ENCODE measurements at regions not wholly inside any gene's neighbourhood (a gene's known extent, or its start where the extent isn't known, plus 50 kb on each side); places are given as distances from the start of the nearest gene placed in this dataset.

DNA sequence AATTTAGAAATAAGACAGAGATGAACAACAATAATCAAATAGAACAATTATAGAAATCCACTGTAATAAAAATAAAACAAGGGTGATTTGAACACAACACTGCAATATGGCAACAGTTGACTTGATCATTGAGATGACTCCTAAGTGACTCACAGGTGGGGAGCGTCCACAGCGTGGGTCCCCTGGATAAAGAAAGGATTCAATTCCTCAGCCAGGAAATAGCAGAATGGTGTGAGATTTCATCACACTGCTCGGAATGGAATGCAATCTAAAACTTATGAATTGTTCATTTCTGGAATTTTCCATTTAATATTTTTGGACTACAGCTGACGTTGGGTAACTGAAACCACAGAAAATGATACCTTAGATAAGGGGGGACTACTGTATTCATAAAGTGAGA is 82.0 kb downstream of the CNTN3 start (continued):
- TF ChIP-seq SIN3A (IDR thresholded peaks at IDR 0.05; ENCODE audit: borderline replicate concordance, low read depth, low read length) (no peak), NFIC (IDR thresholded peaks at IDR 0.05; ENCODE audit: borderline replicate concordance) (peak; percentile 47; the same call in 1 of the 2 replicates), GABPA (IDR thresholded peaks at IDR 0.05; ENCODE audit: low read depth) (no peak), RFX5 (IDR thresholded peaks at IDR 0.05; ENCODE audit: low read length) (no peak), POLR2AphosphoS5 (IDR thresholded peaks at IDR 0.05; ENCODE audit: low read depth, low read length) (no peak)

DNA sequence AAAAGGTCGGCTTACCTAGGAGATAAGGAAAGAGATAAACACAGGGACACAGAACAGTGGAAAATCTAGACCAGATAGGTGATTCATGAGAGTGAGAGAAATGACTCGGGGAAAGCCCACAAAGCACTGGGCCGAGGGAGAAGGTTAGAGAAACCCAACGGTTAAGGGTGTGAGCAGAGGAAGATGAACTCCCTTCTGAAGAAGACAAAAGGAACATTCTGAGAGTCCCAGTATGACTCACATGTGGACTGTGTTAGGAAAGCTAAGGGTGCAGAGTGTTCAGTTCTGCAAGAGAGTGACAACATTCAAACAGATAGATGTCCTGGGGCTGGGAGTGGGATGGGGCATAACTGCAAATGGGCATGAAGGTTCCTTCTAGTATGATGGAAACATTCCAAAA is 83.0 kb downstream of the CNTN3 start:
- Histone ChIP-seq H3K4me1 (ENCODE audit: control insufficient read depth in 1 of 2, insufficient read depth in 2 of 2, low read depth in 1 of 2, low read length in 1 of 2) (peaks cover 0 to 8% of the 10 kb centered on the region in 2 experiments; a peak in 1 of 4 replicates), H3K27me3 (ENCODE audit: insufficient read depth) (no peaks in the 10 kb centered on the region), H2AFZ (ENCODE audit: low read depth) (no peak overlapping the region), H3K9me2 (no peaks in the 10 kb centered on the region), H4K20me1 (ENCODE audit: insufficient read depth) (no peaks in the 10 kb centered on the region), H3K9me3 (no peaks in the 10 kb centered on the region), H3F3A (replicated peaks; ENCODE audit: insufficient read depth) (peaks cover 16% of the 10 kb centered on the region), H3K4me3 (ENCODE audit: low read depth in 2 of 2, low read length in 1 of 2) (no peak overlapping the region), H3K4me2 (no peak overlapping the region), H3K79me2 (ENCODE audit: insufficient read depth) (0 out of 2 replicates have a peak, but pooled peaks cover 8% of the 10 kb centered on the region), H3K9ac (no peak overlapping the region), H3K36me3 (replicated peaks in 1 of 2; ENCODE audit: control insufficient read depth in 1 of 2, insufficient read depth in 2 of 2, low read length in 1 of 2) (no peaks in the 10 kb centered on the region), H3K27ac (ENCODE audit: low read depth in 2 of 2, low read length in 1 of 2) (peak overlapping the region in 1 of 2 experiments; percentile 71; a peak in 2 of 4 replicates)
- CTCF ChIA-PET = no interaction called here
- WGBS (ENCODE audit: low lambda C conversion rate) = 56% methylated on average over 4 of the region's 4 CpGs
- no peak for TF ChIP-seq JUND (IDR thresholded peaks at IDR 0.05)
- no peak for TF ChIP-seq CHD2 (IDR thresholded peaks at IDR 0.05; ENCODE audit: low read length, partially characterized antibody)
- 0 out of 2 replicates have a peak, but pooled peaks have one; percentile 3 for TF ChIP-seq FOSL2 (IDR thresholded peaks at IDR 0.05; ENCODE audit: borderline replicate concordance, low read depth)
- TF ChIP-seq, protein P1, sequence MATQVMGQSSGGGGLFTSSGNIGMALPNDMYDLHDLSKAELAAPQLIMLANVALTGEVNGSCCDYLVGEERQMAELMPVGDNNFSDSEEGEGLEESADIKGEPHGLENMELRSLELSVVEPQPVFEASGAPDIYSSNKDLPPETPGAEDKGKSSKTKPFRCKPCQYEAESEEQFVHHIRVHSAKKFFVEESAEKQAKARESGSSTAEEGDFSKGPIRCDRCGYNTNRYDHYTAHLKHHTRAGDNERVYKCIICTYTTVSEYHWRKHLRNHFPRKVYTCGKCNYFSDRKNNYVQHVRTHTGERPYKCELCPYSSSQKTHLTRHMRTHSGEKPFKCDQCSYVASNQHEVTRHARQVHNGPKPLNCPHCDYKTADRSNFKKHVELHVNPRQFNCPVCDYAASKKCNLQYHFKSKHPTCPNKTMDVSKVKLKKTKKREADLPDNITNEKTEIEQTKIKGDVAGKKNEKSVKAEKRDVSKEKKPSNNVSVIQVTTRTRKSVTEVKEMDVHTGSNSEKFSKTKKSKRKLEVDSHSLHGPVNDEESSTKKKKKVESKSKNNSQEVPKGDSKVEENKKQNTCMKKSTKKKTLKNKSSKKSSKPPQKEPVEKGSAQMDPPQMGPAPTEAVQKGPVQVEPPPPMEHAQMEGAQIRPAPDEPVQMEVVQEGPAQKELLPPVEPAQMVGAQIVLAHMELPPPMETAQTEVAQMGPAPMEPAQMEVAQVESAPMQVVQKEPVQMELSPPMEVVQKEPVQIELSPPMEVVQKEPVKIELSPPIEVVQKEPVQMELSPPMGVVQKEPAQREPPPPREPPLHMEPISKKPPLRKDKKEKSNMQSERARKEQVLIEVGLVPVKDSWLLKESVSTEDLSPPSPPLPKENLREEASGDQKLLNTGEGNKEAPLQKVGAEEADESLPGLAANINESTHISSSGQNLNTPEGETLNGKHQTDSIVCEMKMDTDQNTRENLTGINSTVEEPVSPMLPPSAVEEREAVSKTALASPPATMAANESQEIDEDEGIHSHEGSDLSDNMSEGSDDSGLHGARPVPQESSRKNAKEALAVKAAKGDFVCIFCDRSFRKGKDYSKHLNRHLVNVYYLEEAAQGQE (IDR thresholded peaks at IDR 0.05; ENCODE audit: low read depth, low read length) = no peak
- DNase-seq = no peak
- POLR2A ChIA-PET = no interaction called here

DNA sequence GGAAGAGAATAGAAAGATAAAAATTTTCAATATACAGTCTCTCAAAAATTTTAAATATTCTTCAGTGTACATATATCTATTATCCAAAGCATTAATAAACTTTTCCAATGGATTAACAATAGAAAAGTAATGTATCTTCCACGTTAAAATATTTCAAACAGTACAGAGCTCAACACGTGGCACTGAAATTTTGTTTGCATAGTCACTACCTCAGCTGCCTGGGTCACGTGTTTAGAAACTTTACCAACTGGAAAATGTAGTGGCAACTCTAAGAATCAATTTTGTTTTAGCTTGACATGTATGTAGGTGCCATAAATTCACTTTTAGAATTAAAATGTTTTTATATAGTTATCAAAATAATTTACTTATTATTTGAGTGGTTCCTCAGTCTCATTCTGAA is 85.3 kb downstream of the CNTN3 start:
- Histone ChIP-seq H3K36me3 (replicated peaks in 1 of 2; ENCODE audit: control insufficient read depth in 1 of 2, insufficient read depth in 2 of 2, low read length in 1 of 2) (no peaks in the 10 kb centered on the region), H3K9ac (no peak overlapping the region), H3K27ac (ENCODE audit: low read depth in 2 of 2, low read length in 1 of 2) (no peak overlapping the region), H3K4me3 (ENCODE audit: low read depth in 2 of 2, low read length in 1 of 2) (no peak overlapping the region), H2AFZ (ENCODE audit: low read depth) (no peak overlapping the region), H3K9me3 (no peaks in the 10 kb centered on the region), H3K9me2 (no peaks in the 10 kb centered on the region), H3K79me2 (ENCODE audit: insufficient read depth) (peaks cover 8% of the 10 kb centered on the region; the same call in 1 of the 2 replicates), H3F3A (replicated peaks; ENCODE audit: insufficient read depth) (peaks cover 17% of the 10 kb centered on the region), H3K27me3 (ENCODE audit: insufficient read depth) (no peaks in the 10 kb centered on the region), H4K20me1 (ENCODE audit: insufficient read depth) (no peaks in the 10 kb centered on the region), H3K4me2 (no peak overlapping the region), H3K4me1 (ENCODE audit: control insufficient read depth in 1 of 2, insufficient read depth in 2 of 2, low read depth in 1 of 2, low read length in 1 of 2) (peaks cover 0 to 8% of the 10 kb centered on the region in 2 experiments; a peak in 1 of 4 replicates)
- TF ChIP-seq EZH2phosphoT487 (IDR thresholded peaks at IDR 0.05; ENCODE audit: borderline replicate concordance, low read depth) = no peak
- ChIA-PET POLR2A (no interaction called here), CTCF (no interaction called here)
- 67% methylated on average over 3 of the region's 3 CpGs for WGBS (ENCODE audit: low lambda C conversion rate)
- no peak for DNase-seq
